ENCODE measurements at regions not wholly inside any gene's neighbourhood (a gene's known extent, or its start where the extent isn't known, plus 50 kb on each side); places are given as distances from the start of the nearest gene placed in this dataset.

DNA sequence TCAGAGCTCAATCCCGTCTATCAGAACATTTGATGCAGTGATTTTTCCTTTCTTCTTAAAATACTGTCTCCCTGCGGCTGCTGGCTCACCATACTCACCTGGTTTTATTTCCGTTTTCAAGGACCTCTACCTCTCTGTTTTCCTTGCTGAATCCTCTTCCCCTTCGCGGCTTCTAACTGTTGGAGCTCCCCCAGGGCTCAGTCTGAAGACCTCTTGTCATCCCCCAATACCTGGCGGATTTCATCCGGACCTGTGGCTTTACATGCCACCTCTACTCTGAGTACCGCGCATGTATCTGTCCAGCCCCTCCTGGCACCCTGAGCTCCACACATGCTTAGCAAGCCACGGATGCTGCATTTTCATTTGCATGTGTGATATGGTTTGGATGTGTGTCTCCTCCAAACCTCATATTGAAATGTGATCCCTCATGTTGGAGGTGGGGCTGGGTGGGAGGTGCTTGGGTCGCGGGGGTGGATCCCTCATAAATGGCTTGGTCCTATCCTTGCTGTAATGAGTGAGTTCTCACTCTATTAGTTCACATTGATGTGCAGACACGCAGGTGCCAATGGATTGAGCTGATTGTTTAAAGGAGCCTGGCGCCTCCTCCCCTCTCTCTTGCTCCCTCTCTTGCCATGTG is 106.2 kb upstream of the LSM14A start:
- TF ChIP-seq, protein P1, sequence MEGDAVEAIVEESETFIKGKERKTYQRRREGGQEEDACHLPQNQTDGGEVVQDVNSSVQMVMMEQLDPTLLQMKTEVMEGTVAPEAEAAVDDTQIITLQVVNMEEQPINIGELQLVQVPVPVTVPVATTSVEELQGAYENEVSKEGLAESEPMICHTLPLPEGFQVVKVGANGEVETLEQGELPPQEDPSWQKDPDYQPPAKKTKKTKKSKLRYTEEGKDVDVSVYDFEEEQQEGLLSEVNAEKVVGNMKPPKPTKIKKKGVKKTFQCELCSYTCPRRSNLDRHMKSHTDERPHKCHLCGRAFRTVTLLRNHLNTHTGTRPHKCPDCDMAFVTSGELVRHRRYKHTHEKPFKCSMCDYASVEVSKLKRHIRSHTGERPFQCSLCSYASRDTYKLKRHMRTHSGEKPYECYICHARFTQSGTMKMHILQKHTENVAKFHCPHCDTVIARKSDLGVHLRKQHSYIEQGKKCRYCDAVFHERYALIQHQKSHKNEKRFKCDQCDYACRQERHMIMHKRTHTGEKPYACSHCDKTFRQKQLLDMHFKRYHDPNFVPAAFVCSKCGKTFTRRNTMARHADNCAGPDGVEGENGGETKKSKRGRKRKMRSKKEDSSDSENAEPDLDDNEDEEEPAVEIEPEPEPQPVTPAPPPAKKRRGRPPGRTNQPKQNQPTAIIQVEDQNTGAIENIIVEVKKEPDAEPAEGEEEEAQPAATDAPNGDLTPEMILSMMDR (conservative IDR thresholded peaks at IDR 0.05): no peak
- TF ChIP-seq ZFX (IDR thresholded peaks at IDR 0.05): no peak
